ENCODE measurements at regions not wholly inside any gene's neighbourhood (a gene's known extent, or its start where the extent isn't known, plus 50 kb on each side); places are given as distances from the start of the nearest gene placed in this dataset.

DNA sequence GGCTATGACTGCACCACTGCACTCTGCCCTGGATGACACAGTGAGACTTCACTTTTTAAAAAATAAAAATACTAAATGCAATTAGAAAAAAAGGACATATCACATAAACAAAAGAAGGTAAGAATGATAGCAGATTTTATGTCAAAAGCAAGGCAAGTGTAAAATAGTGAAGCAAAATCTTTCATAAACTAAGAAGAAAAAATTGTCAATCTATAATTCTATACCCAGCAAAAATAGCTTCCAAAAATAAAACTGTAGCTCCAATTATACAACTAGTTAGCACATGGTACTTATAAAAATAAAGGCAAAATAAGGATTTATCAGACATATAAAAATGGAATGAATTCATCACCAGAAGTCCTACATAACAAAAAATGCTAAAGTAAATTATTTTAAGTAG is 85.4 kb upstream of the SVIL start:
- ChIA-PET POLR2A (no interaction called here), CTCF (interaction anchor here (1.2 kb wide), 1 partner anchor 13 kb away, joined by 6 read pairs; no protein-coding TSS in a partner anchor)
- H3K9me3 ChIP-seq (ENCODE audit: control insufficient read depth, insufficient read depth, low read depth, low read length): no peaks in the 10 kb centered on the region
- H3K4me3 ChIP-seq (ENCODE audit: low read depth, low read length): no peak overlapping the region
- no peak for TF ChIP-seq PRDM1 (tag by site-specific recombination; IDR thresholded peaks at IDR 0.05)
- peak; percentile 70 for TF ChIP-seq SETDB1 (IDR thresholded peaks at IDR 0.05; ENCODE audit: insufficient read length, low read length)
- peak; percentile 40; the same call in 1 of the 2 replicates for TF ChIP-seq ZNF133 (tag by site-specific recombination; IDR thresholded peaks at IDR 0.05)
- no peaks in the 10 kb centered on the region; the same call in 1 of the 2 replicates for H3K4me1 ChIP-seq (ENCODE audit: control insufficient read depth, insufficient read depth, low read length)
- no peaks in the 10 kb centered on the region; a peak in 1 of 3 replicates for H3K36me3 ChIP-seq (ENCODE audit: control insufficient read depth in 2 of 2, insufficient read depth in 1 of 2, low read length in 2 of 2)
- no peak overlapping the region for H3K27ac ChIP-seq (ENCODE audit: extremely low read depth, low read depth, low read length)

DNA sequence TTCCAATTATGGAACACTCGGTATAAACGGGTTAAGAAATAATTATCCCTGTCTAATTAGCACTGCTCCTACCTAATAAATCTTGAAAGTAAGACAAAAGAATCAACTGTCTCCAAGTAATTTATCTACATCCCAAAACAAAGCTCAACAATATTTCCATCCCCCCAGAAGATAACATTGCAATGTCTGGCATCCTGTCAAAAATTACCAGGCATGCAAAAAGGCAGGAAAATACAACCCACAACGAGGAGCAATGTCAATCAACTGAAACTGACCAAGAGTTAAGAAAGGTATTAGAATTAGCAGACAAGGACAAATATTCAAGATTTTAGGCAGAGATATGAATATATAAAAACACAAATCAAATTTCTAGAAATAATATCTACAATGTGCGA is 84.5 kb upstream of the SVIL start:
- Histone ChIP-seq H3K4me3 (ENCODE audit: low read depth, low read length) (no peak overlapping the region), H3K9me3 (ENCODE audit: control insufficient read depth, insufficient read depth, low read depth, low read length) (no peaks in the 10 kb centered on the region), H3K36me3 (ENCODE audit: control insufficient read depth in 2 of 2, insufficient read depth in 1 of 2, low read length in 2 of 2) (no peaks in the 10 kb centered on the region; a peak in 1 of 3 replicates), H3K4me1 (ENCODE audit: control insufficient read depth, insufficient read depth, low read length) (no peaks in the 10 kb centered on the region; the same call in 1 of the 2 replicates), H3K27ac (ENCODE audit: extremely low read depth, low read depth, low read length) (no peak overlapping the region)
- TF ChIP-seq, protein P1, sequence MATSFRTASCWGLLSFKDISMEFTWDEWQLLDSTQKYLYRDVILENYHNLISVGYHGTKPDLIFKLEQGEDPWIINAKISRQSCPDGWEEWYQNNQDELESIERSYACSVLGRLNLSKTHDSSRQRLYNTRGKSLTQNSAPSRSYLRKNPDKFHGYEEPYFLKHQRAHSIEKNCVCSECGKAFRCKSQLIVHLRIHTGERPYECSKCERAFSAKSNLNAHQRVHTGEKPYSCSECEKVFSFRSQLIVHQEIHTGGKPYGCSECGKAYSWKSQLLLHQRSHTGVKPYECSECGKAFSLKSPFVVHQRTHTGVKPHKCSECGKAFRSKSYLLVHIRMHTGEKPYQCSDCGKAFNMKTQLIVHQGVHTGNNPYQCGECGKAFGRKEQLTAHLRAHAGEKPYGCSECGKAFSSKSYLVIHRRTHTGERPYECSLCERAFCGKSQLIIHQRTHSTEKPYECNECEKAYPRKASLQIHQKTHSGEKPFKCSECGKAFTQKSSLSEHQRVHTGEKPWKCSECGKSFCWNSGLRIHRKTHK (tag by site-specific recombination; IDR thresholded peaks at IDR 0.05): peak; percentile 86
- TF ChIP-seq, protein P2, sequence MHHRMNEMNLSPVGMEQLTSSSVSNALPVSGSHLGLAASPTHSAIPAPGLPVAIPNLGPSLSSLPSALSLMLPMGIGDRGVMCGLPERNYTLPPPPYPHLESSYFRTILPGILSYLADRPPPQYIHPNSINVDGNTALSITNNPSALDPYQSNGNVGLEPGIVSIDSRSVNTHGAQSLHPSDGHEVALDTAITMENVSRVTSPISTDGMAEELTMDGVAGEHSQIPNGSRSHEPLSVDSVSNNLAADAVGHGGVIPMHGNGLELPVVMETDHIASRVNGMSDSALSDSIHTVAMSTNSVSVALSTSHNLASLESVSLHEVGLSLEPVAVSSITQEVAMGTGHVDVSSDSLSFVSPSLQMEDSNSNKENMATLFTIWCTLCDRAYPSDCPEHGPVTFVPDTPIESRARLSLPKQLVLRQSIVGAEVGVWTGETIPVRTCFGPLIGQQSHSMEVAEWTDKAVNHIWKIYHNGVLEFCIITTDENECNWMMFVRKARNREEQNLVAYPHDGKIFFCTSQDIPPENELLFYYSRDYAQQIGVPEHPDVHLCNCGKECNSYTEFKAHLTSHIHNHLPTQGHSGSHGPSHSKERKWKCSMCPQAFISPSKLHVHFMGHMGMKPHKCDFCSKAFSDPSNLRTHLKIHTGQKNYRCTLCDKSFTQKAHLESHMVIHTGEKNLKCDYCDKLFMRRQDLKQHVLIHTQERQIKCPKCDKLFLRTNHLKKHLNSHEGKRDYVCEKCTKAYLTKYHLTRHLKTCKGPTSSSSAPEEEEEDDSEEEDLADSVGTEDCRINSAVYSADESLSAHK (tag by site-specific recombination; IDR thresholded peaks at IDR 0.05): no peak
- TF ChIP-seq ZNF214 (tag by site-specific recombination; IDR thresholded peaks at IDR 0.05; ENCODE audit: borderline replicate concordance): no peak
- CTCF ChIA-PET: interaction anchor here (1.2 kb wide), 1 partner anchor 14 kb away, joined by 6 read pairs; no protein-coding TSS in a partner anchor
- POLR2A ChIA-PET: interaction anchor here (0.6 kb wide), 1 partner anchor 23 kb away, joined by 5 read pairs; no protein-coding TSS in a partner anchor

DNA sequence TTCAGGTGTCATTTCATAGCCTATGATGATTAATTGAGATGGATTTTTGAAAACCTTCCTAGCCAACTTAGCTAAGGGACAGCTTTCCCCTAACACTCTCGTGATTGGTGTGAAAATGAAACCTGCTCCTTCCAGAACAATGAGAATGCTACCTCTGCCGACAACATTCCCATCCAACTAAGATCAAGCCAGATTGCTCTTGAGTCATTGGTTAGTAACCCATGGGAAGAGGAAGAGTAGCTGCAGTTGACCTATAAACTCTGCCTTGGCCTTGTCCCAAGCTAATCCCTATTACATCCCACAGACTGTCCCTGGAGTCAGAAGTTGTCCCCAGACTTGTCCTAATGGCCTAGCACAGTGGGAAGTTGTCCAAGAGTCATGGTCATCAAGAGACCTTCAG is 80.5 kb upstream of the SVIL start:
- TF ChIP-seq ZNF664 (tag by site-specific recombination; IDR thresholded peaks at IDR 0.05): peak; percentile 40; the same call in 1 of the 2 replicates
- TF ChIP-seq ZNF394 (tag by site-specific recombination; IDR thresholded peaks at IDR 0.05; ENCODE audit: borderline replicate concordance): 0 out of 2 replicates have a peak, but pooled peaks have one; percentile 16
- TF ChIP-seq ZFP37 (tag by site-specific recombination; IDR thresholded peaks at IDR 0.05): no peak
- no peak overlapping the region for H3K4me3 ChIP-seq (ENCODE audit: low read depth, low read length)
- H3K27ac ChIP-seq (ENCODE audit: extremely low read depth, low read depth, low read length): no peak overlapping the region
- H3K9me3 ChIP-seq (ENCODE audit: control insufficient read depth, insufficient read depth, low read depth, low read length): no peaks in the 10 kb centered on the region
- POLR2A ChIA-PET: no interaction called here
- H3K4me1 ChIP-seq (ENCODE audit: control insufficient read depth, insufficient read depth, low read length): peaks cover 10% of the 10 kb centered on the region
- CTCF ChIA-PET: interaction anchor here (0.6 kb wide), 1 partner anchor 158 kb away, joined by 4 read pairs; no protein-coding TSS in a partner anchor
- no peaks in the 10 kb centered on the region for H3K36me3 ChIP-seq (ENCODE audit: control insufficient read depth in 2 of 2, insufficient read depth in 1 of 2, low read length in 2 of 2)

DNA sequence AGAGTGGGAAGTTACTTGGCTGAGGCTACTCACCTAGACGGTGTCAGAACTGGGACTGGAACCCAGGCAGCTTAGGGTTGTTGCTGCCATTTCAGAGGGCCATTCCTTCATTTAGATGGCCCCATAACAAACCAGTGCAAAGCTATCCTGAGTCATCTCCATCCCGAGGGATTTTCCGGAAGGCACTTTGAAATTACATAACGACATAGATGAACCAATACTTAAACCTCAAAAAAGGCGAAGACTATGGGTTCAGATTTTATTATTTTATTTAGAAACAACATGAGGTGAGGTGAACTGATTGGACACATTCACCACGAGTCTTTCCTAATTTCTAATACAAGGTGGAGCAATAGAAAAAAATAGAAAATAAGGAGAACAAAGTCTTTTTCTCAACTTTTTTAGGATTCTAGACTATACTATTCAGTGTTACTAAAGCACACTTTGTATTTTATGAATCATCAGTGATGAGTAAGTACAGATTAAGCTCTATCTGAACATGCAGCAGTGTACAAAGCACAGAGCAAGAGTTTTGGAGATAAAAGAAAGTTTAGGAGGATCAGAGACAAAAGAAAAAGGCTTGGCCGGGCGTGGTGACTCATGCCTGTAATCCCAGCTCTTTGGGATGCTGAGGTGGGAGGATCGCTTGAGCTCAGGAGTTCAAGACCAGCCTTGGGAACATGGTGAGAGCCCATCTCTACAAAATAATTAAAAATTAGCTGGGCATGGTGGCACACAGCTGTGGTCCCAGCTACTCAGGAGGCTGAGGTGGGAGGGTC is 79.5 kb upstream of the SVIL start:
- Histone ChIP-seq H3K4me1 (ENCODE audit: control insufficient read depth, insufficient read depth, low read length) (peaks cover 10% of the 10 kb centered on the region), H3K9me3 (ENCODE audit: control insufficient read depth, insufficient read depth, low read depth, low read length) (no peaks in the 10 kb centered on the region), H3K36me3 (ENCODE audit: control insufficient read depth in 2 of 2, insufficient read depth in 1 of 2, low read length in 2 of 2) (no peaks in the 10 kb centered on the region), H3K27ac (ENCODE audit: extremely low read depth, low read depth, low read length) (no peak overlapping the region), H3K4me3 (ENCODE audit: low read depth, low read length) (no peak overlapping the region)
- POLR2A ChIA-PET: no interaction called here
- CTCF ChIA-PET: interaction anchor here (1.2 kb wide), 1 partner anchor 12 kb away, joined by 3 read pairs; no protein-coding TSS in a partner anchor
- TF ChIP-seq ZIC2 (tag by site-specific recombination; IDR thresholded peaks at IDR 0.05) (no peak), ZNF423 (tag by site-specific recombination; IDR thresholded peaks at IDR 0.05) (no peak), ZFP41 (tag by site-specific recombination; IDR thresholded peaks at IDR 0.05; ENCODE audit: borderline replicate concordance) (no peak), SP7 (tag by site-specific recombination; IDR thresholded peaks at IDR 0.05) (peak; percentile 26), ZNF792 (tag by site-specific recombination; IDR thresholded peaks at IDR 0.05) (no peak), ZNF701 (tag by site-specific recombination; IDR thresholded peaks at IDR 0.05) (no peak), ZNF341 (tag by site-specific recombination; IDR thresholded peaks at IDR 0.05; ENCODE audit: low read depth) (no peak), ZNF830 (tag by site-specific recombination; IDR thresholded peaks at IDR 0.05; ENCODE audit: low read depth) (no peak), ZNF140 (tag by site-specific recombination; IDR thresholded peaks at IDR 0.05) (no peak)
- TF ChIP-seq, protein P3, sequence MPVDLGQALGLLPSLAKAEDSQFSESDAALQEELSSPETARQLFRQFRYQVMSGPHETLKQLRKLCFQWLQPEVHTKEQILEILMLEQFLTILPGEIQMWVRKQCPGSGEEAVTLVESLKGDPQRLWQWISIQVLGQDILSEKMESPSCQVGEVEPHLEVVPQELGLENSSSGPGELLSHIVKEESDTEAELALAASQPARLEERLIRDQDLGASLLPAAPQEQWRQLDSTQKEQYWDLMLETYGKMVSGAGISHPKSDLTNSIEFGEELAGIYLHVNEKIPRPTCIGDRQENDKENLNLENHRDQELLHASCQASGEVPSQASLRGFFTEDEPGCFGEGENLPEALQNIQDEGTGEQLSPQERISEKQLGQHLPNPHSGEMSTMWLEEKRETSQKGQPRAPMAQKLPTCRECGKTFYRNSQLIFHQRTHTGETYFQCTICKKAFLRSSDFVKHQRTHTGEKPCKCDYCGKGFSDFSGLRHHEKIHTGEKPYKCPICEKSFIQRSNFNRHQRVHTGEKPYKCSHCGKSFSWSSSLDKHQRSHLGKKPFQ (tag by site-specific recombination; IDR thresholded peaks at IDR 0.05): no peak
- TF ChIP-seq, protein P4, sequence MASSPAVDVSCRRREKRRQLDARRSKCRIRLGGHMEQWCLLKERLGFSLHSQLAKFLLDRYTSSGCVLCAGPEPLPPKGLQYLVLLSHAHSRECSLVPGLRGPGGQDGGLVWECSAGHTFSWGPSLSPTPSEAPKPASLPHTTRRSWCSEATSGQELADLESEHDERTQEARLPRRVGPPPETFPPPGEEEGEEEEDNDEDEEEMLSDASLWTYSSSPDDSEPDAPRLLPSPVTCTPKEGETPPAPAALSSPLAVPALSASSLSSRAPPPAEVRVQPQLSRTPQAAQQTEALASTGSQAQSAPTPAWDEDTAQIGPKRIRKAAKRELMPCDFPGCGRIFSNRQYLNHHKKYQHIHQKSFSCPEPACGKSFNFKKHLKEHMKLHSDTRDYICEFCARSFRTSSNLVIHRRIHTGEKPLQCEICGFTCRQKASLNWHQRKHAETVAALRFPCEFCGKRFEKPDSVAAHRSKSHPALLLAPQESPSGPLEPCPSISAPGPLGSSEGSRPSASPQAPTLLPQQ (tag by site-specific recombination; IDR thresholded peaks at IDR 0.05): no peak
